Hematopoietic multipotent progenitor cell (in vitro differentiated cells): ENCODE measurements at regions not wholly inside any gene's neighbourhood (a gene's known extent, or its start where the extent isn't known, plus 50 kb on each side); places are given as distances from the start of the nearest gene placed in this dataset.
"Not testable (repeated sequence)": the region's sequence is repeated elsewhere in the genome, so short reads cannot be mapped to it uniquely, and the experiment has no call there.

Experiments
- DNase-seq, 3 donors: peaks; one replicate each; pipeline ENCODE4 v3.0.0-alpha.2; 2011 to 2015; ENCODE audit warnings: low read depth in 2 of 3, low spot score in 2 of 3

GRCh38 chr5:24232041-24232440 is 412.7 kb downstream of the CDH10 start:
- DNase-seq: no peak

GRCh38 chr5:24232929-24233498 is 411.8 kb downstream of the CDH10 start:
- no peak for DNase-seq

DNA sequence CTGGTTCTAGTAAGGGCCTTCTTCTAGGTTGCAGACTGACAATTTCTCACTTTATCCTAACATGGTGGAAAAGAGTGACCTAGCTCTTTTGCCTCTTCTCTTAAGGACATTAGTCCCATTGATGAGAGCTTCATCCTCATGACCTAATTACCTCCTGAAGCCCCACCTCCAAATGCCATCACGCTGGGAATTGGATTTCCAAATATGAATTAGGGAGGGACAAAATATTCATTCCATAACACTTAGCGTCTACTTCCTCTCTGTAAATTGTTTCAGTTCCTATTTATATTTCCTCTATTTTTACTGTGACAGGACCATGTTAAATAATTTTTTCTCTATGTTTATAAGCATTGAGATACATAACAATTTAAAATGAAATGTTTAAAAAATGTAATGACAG is 408.8 kb downstream of the CDH10 start:
- no peak for DNase-seq

DNA sequence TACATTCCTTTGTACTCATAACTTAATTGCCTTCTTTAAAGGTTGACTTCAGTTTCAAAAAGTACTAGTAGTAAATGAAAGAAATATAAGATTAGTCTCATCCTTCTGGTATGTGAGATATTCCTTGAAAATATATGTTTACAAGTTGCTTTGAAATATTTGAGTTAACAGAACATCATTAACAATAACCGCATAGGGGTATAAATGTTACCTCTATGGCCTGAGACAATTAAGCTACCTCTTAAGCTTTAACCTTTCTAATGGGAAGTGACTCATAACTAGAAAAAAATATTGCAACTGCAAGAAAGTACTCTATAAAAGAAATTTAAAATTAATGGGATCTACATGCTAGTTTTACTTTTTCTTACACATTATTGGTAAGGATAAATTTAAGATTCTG is 399.0 kb downstream of the CDH10 start:
- no peak for DNase-seq

DNA sequence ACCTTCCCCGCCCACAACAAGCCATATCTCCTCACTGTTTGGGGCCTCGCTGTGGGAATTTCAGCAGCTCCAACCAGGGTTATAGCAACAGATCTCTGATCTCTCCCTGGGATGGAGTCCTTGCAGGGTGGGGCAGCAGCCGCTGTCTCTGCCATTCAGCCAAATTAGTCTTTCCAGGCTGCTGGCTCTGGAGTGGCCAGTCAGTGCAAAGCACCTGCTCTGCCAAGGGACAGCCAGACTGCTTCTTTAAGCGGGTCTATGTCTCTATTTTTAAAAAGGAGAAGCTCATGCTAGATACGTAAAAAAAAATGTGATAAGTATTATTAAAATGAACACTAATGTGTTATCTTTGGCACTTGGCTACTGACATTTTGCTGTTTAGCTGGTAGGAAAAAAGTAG is 380.2 kb downstream of the CDH10 start:
- no peak for DNase-seq

GRCh38 chr5:24265306-24265705 is 379.5 kb downstream of the CDH10 start:
- DNase-seq: no peak

- no peak for DNase-seq
Measured at GRCh38 chr5:24268482-24269056, 376.2 kb downstream of the CDH10 start.

DNA sequence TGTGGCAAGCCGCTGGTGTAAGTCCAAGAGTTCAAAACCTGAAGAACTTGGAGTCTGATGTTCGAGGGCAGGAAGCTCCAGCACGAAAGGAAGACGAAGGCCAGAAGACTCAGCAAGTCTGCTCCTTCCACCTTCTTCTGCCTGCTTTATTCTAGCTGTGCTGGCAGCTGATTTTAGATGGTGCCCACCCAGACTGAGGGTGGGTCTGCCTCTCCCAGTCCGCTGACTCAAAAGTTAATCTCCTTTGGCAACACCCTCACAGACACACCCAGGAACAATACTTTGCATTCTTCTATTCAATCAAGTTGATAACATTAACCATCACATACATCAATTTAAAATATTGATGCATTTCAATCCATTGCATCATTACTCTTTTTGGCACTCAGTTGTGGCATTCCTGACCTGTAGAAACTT is 373.1 kb downstream of the CDH10 start:
- not testable (repeated sequence) for DNase-seq

DNA sequence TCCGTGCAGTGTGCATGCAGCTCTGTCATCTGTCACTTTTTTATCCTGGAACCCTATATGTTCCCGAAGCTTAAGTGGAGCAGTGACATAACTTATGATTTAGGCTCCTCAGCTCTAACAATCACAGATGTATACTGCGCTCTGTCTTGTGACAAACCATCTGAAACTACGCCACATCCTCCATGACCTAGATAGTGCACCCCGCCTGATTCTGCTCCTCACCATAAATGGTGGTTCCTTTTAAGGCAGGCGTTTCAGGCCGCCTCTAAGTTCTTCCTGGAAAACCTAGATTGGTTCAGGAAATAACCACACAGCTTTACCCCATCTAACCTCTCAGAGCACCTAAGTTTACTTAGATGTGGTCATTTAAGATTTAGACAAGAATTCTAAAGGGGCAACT is 372.0 kb downstream of the CDH10 start:
- DNase-seq: no peak

DNA sequence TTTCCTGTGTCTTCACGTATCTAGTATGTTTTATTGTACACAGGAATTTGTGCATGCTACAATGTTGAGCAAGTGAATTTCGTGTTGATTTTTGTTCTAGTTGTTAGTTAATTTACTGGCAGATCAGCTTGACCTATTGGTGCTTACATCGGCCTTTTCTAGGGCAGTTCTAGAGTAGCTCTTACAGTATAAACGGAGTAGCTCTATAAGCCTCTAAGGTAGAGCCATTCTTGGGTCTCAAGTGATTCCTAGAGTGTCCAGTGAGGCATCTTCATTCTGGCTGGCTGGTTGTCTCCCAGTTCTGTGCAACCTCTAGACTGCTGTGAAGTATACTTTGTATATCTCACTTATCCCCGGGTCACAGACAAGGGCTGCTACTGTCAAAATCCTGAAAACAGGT is 364.6 kb downstream of the CDH10 start:
- no peak for DNase-seq

DNA sequence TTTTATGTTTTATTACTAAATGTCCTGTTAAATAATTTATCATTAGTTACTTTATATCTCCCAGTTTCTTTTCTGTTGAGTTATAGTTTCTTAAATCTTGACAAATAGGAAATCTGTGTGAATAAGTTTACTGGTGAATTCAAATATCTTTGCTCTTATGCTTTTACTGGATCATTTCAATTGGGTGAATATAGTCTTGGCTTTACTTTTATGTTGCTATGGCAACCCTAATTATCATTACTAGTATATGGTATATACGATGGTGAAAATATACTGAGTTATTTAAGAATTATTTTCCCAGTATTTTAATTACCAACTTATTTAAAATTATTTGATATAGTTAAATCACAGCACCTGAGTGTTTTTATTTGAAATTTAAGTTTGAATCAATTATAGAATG is 363.0 kb downstream of the CDH10 start:
- DNase-seq: no peak

- DNase-seq: no peak
Measured at GRCh38 chr5:24289582-24290335, 355.0 kb downstream of the CDH10 start.

GRCh38 chr5:24290536-24290935 is 354.2 kb downstream of the CDH10 start:
- no peak for DNase-seq

GRCh38 chr5:24291916-24292315 is 352.9 kb downstream of the CDH10 start:
- no peak for DNase-seq

- DNase-seq: no peak
Measured at GRCh38 chr5:24294333-24294732, 350.4 kb downstream of the CDH10 start.

DNA sequence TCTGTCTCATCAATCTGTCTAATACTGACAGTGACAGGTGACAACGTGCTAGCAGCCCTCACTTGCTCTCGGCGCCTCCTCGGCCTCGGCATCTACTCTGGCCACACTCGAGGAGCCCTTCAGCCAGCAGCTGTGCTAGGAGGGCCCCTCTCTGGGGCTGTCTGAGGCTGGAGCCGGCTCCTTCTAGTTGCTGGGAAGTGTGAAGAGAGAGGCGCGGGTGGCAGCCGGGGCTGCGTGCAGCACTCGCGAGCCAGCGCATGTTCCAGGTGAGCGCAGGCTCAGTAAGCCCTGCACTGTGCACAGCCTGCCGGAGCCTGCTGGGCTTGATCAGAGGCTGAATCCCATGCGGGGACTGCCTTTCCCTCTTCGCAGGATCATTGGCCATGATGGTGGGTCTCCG is 330.7 kb downstream of the CDH10 start:
- no peak for DNase-seq

GRCh38 chr5:24320643-24321042 is 324.1 kb downstream of the CDH10 start:
- no peak for DNase-seq

GRCh38 chr5:24325306-24325832 is 319.4 kb downstream of the CDH10 start:
- DNase-seq: no peak

GRCh38 chr5:24331531-24331930 is 313.2 kb downstream of the CDH10 start:
- no peak for DNase-seq

GRCh38 chr5:24347158-24347557 is 297.6 kb downstream of the CDH10 start:
- no peak for DNase-seq

GRCh38 chr5:24351285-24351684 is 293.5 kb downstream of the CDH10 start:
- no peak for DNase-seq

DNA sequence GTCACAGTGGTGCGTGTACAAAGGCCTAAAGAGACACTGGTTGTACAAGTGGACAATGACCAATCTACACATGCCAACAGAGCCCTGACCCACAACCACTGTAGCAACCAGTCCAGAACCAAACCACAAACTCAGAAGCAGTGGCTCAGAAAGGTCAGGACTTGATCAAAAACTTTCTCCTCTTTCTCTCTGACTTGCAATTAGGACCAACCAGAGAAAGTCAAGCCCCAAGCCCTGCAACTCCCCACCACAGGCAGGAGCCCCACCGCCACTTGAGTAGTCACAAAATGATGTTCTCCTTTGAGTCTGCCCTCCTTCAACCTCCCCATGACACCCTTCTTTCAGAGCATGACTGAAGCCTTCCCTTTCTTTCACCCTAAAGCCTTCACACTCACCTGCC is 291.8 kb downstream of the CDH10 start:
- DNase-seq: no peak
